Psoas muscle (tissue), 7 donors: ENCODE measurements at regions not wholly inside any gene's neighbourhood (a gene's known extent, or its start where the extent isn't known, plus 50 kb on each side); places are given as distances from the start of the nearest gene placed in this dataset.
A peak's percentile ranks its signal among the peaks of the same experiment; 100 is the strongest.
"Not testable (repeated sequence)": the region's sequence is repeated elsewhere in the genome, so short reads cannot be mapped to it uniquely, and the experiment has no call there.

Source experiments
- ATAC-seq, 4 donors: fragments of 200-7000 bp; cut with Tn5 transposase; one replicate each; pipeline ENCODE4 v1.9.1; 2020; ENCODE audit warnings: moderate library complexity in 3 of 4, mild to moderate bottlenecking in 2 of 4
- DNase-seq, 2 donors: peaks; one replicate each; pipeline ENCODE4 v3.0.0-alpha.2; 2020
- H3K27ac ChIP-seq: fragments of 200-600 bp; one replicate; pipeline ENCODE4 v1.8.0; 2022
- H3K27me3 ChIP-seq, 3 donors: fragments of 200-600 bp in 1 of 3; one replicate each; pipeline versions ENCODE4 v1.6.1 to v1.8.0; 2013 to 2022; ENCODE audit warnings: low read length in 2 of 3, mild to moderate bottlenecking in 2 of 3, moderate library complexity in 1 of 3; ENCODE audit not compliant: insufficient read depth in 3 of 3
- H3K36me3 ChIP-seq, 2 donors: fragments of 200-600 bp in 1 of 2; one replicate each; pipeline versions ENCODE4 v1.6.1 to v1.8.0; 2013 to 2022; ENCODE audit warnings: low read depth in 1 of 2, mild to moderate bottlenecking in 1 of 2, moderate library complexity in 1 of 2; ENCODE audit not compliant: insufficient read depth in 1 of 2
- H3K4me1 ChIP-seq: fragments of 200-600 bp; one replicate; pipeline ENCODE4 v1.8.0; 2022
- H3K4me3 ChIP-seq: fragments of 200-600 bp; one replicate; pipeline ENCODE4 v1.8.0; 2022; ENCODE audit warnings: mild to moderate bottlenecking
- H3K9me3 ChIP-seq: fragments of 200-600 bp; one replicate; pipeline ENCODE4 v1.8.0; 2022
- WGBS, 3 donors: extraction: QIAGEN DNeasy Blood & Tissue Kit; methylation state at CpG; one replicate each; pipeline versions ENCODE4 v1.1.6 to v1.1.7; 2013; 5-methylcytosine and 5-hydroxymethylcytosine counted together
- intact Hi-C, 2 donors: fragments of 100-400 bp; cut with DNase I; formaldehyde crosslinking; loops; one replicate each; pipeline versions ENCODE4 v1.11.0 to v1.14.2; 2022
- TF ChIP-seq, protein P1 (sequence below): fragments of 200-600 bp; IDR thresholded peaks from one replicate; pipeline ENCODE4 v1.8.0; 2022; ENCODE audit warnings: antibody characterized with exemption
- donor health status: healthy with polysubstance abuse.
- donor health status: DM: no; HTN: no; CAD: no; lungs with moderate emphysema.
- donor health status: Bipolar disorder and iron deficiency.
- donor health status: healthy.
- donor health status: DM: yes; HTN: yes; CAD: no.
- donor health status: DM: no; HTN: no; CAD: no.
- donor health status: DM: yes; HTN: yes; CAD: no.

GRCh38 chr1:215405211-215405610, 161.9 kb upstream of the KCTD3 start:
- H3K4me3 ChIP-seq: no peak overlapping the region
- no peak for DNase-seq
- WGBS, 3 donors: 38 to 80% (median 61%) methylated on average over 1 of the region's 1 CpG
- no peaks in the 10 kb centered on the region for H3K4me1 ChIP-seq
- no peak for ATAC-seq
- H3K27ac ChIP-seq: no peak overlapping the region
- no peaks in the 10 kb centered on the region for H3K36me3 ChIP-seq
- intact Hi-C loops: no loop called here
- H3K27me3 ChIP-seq: peaks cover 0 to 2% (median 0%) of the 10 kb centered on the region in 3 donors
- TF ChIP-seq, protein P1, sequence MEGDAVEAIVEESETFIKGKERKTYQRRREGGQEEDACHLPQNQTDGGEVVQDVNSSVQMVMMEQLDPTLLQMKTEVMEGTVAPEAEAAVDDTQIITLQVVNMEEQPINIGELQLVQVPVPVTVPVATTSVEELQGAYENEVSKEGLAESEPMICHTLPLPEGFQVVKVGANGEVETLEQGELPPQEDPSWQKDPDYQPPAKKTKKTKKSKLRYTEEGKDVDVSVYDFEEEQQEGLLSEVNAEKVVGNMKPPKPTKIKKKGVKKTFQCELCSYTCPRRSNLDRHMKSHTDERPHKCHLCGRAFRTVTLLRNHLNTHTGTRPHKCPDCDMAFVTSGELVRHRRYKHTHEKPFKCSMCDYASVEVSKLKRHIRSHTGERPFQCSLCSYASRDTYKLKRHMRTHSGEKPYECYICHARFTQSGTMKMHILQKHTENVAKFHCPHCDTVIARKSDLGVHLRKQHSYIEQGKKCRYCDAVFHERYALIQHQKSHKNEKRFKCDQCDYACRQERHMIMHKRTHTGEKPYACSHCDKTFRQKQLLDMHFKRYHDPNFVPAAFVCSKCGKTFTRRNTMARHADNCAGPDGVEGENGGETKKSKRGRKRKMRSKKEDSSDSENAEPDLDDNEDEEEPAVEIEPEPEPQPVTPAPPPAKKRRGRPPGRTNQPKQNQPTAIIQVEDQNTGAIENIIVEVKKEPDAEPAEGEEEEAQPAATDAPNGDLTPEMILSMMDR: no peak
- no peaks in the 10 kb centered on the region for H3K9me3 ChIP-seq

DNA sequence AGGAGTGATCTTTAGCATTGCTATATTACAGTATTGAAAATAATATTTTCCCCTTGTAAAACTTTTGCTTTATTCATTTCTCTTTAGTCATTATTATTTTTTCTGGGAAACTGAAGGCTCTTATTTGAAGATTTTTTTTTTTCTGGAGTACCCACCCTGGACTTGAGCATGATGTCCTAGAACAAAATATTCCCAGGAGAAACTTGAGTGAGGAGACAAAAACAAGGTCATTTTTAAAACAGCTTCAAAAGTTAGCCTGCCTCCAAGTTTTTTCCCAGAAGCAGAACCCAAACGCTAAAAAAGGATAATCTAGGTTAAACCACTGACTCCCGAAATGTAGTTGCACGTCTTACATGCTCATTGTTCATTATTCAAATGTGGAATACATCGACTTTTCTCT, 160.2 kb upstream of the KCTD3 start:
- H3K36me3 ChIP-seq: no peaks in the 10 kb centered on the region
- WGBS, 3 donors: 45 to 82% (median 58%) methylated on average over 4 of the region's 4 CpGs
- intact Hi-C loops: no loop called here
- TF ChIP-seq, protein P1: no peak
- peak in 1 of 4 donors; percentile 32 for ATAC-seq
- H3K4me1 ChIP-seq: no peaks in the 10 kb centered on the region
- H3K27me3 ChIP-seq: peaks cover 0 to 2% (median 0%) of the 10 kb centered on the region in 3 donors
- DNase-seq: no peak
- H3K4me3 ChIP-seq: no peak overlapping the region
- H3K9me3 ChIP-seq: no peaks in the 10 kb centered on the region
- H3K27ac ChIP-seq: no peak overlapping the region

DNA sequence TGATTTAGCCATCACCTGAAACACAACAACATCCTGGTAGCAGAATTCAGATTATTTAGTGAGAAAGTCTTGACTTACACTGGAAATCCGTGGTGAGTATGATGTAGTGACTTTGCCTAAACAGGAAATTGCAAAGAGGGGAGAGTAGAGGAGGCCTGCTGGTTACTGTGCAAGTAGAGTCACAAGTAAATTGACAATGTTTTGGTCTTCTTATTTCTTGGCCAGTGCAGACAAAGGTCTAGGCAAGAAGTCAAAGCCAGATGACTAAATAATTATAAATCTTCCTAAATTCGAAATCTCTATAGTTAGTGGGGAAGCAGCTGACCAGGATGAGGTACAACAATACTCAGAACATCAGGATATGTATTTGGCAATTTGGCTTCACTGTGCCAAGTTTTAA, 159.5 kb upstream of the KCTD3 start:
- intact Hi-C loops: no loop called here
- Histone ChIP-seq H3K4me1 (no peaks in the 10 kb centered on the region), H3K36me3 (no peaks in the 10 kb centered on the region), H3K4me3 (no peak overlapping the region), H3K27ac (no peak overlapping the region), H3K9me3 (no peaks in the 10 kb centered on the region), H3K27me3 (peaks cover 0 to 2% (median 0%) of the 10 kb centered on the region in 3 donors)
- WGBS, 3 donors: 21 to 46% (median 24%) methylated on average over 2 of the region's 2 CpGs
- TF ChIP-seq, protein P1: no peak
- ATAC-seq (no peak), DNase-seq (no peak)

DNA sequence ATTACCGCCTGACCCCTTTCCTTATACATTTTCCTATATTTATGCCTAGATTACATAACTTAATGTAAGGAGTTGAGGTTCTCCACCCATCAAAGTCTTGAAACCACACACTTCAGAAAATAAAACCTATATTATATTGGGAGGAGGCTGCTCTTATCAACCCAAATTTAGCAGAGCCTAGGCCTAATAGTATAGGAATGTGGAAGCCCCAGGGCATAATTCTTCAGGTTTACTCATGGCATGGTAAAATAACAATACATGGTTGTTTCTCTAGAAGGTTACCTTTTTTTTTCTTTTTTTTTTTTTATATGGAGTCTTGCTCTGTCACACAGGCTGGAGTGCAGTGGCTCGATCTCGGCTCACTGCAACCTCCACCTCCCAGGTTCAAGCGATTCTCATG, 157.6 kb upstream of the KCTD3 start:
- WGBS, 3 donors: 97 to 99% (median 98%) methylated on average over 4 of the region's 4 CpGs

GRCh38 chr1:215415521-215415920, 151.6 kb upstream of the KCTD3 start:
- H3K4me1 ChIP-seq, H3K4me3 ChIP-seq, H3K9me3 ChIP-seq, intact Hi-C loops, H3K27me3 ChIP-seq, H3K27ac ChIP-seq, ATAC-seq, DNase-seq, H3K36me3 ChIP-seq: not testable (repeated sequence)
- 90 to 96% (median 94%) methylated on average over 5 of the region's 5 CpGs for WGBS, 3 donors

More for the DNA sequence above, 157.6 kb upstream of the KCTD3 start:
- H3K36me3 ChIP-seq, intact Hi-C loops, H3K27me3 ChIP-seq, H3K4me1 ChIP-seq, DNase-seq, H3K27ac ChIP-seq, ATAC-seq, H3K9me3 ChIP-seq, H3K4me3 ChIP-seq: not testable (repeated sequence)

DNA sequence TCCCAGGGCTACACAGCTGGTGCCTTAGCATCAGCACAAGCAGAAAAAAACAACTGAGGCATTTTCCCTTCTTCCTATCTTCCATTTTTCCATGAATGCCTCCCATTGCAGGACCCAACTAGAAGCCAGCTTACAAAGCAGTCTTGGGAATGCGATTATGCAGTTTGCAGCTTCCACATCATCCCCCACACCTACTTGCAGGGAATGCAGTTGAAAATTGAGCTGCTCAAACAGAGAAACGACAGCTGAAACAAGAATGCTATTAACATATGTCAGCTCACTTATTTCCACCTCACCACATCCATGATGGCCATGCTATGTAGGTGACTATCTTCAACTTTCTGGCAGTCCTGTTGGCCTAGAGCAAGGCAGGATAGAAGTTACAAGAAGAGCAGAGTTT, 150.6 kb upstream of the KCTD3 start:
- no peak for ATAC-seq
- H3K4me1 ChIP-seq: no peaks in the 10 kb centered on the region
- no peak overlapping the region for H3K27ac ChIP-seq
- intact Hi-C loops: no loop called here
- H3K27me3 ChIP-seq: no peaks in the 10 kb centered on the region
- TF ChIP-seq, protein P1: no peak
- no peak overlapping the region for H3K4me3 ChIP-seq
- no peaks in the 10 kb centered on the region for H3K9me3 ChIP-seq
- no peaks in the 10 kb centered on the region for H3K36me3 ChIP-seq
- DNase-seq: no peak
- WGBS, 3 donors: 39 to 50% (median 47%) methylated on average over 2 of the region's 2 CpGs
